ACC112 (cell line): ENCODE measurements at regions not wholly inside any gene's neighbourhood (a gene's known extent, or its start where the extent isn't known, plus 50 kb on each side); places are given as distances from the start of the nearest gene placed in this dataset.

Experiments
- H2AFZ ChIP-seq: fragments of 200-600 bp; sonication (generic); one replicate; pipeline ENCODE4 v1.6.0; 2017; ENCODE audit warnings: antibody characterized with exemption, low read length; ENCODE audit not compliant: unreplicated experiment
- H3K27ac ChIP-seq: fragments of 200-600 bp; sonication (generic); 2 replicates; pipeline ENCODE4 v1.5.1; 2014; ENCODE audit warnings: low read depth, mild to moderate bottlenecking, antibody characterized with exemption, low read length, moderate library complexity
- H3K27me3 ChIP-seq: fragments of 200-600 bp; sonication (generic); 2 replicates; pipeline ENCODE4 v1.6.1; 2014; ENCODE audit warnings: mild to moderate bottlenecking, antibody characterized with exemption, low read length, moderate library complexity, mixed read lengths; ENCODE audit not compliant: insufficient read depth
- H3K36me3 ChIP-seq: fragments of 200-600 bp; sonication (generic); 2 replicates; pipeline ENCODE4 v1.6.1; 2016; ENCODE audit warnings: mild to moderate bottlenecking, antibody characterized with exemption, low read length, moderate library complexity, mixed read lengths; ENCODE audit not compliant: insufficient read depth
- H3K4me1 ChIP-seq: fragments of 200-600 bp; sonication (generic); one replicate; pipeline ENCODE4 v1.6.1; 2016; ENCODE audit warnings: low read length, mixed read lengths; ENCODE audit not compliant: insufficient read depth, unreplicated experiment, control insufficient read depth
- H3K4me3 ChIP-seq: fragments of 200-600 bp; sonication (generic); 2 replicates; pipeline ENCODE4 v1.5.1; 2014; ENCODE audit warnings: mild to moderate bottlenecking, low read depth, low read length
- H3K79me2 ChIP-seq: fragments of 200-600 bp; sonication (generic); one replicate; pipeline ENCODE4 v1.6.0; 2016; ENCODE audit warnings: low read length; ENCODE audit not compliant: control insufficient read depth, unreplicated experiment, insufficient read depth

- Histone ChIP-seq H2AFZ (no peak overlapping the region), H3K4me3 (no peak overlapping the region), H3K4me1 (no peaks in the 10 kb centered on the region), H3K27me3 (peaks cover 42% of the 10 kb centered on the region), H3K36me3 (no peaks in the 10 kb centered on the region), H3K27ac (no peak overlapping the region), H3K79me2 (no peaks in the 10 kb centered on the region)
Observed at GRCh38 chr10:78785991-78786390, 282.8 kb upstream of the ZMIZ1 start.

GRCh38 chr10:78787125-78787524 is 281.6 kb upstream of the ZMIZ1 start:
- Histone ChIP-seq H3K36me3 (no peaks in the 10 kb centered on the region), H2AFZ (no peak overlapping the region), H3K27ac (no peak overlapping the region), H3K4me1 (no peaks in the 10 kb centered on the region), H3K79me2 (no peaks in the 10 kb centered on the region), H3K27me3 (peaks cover 52% of the 10 kb centered on the region), H3K4me3 (no peak overlapping the region)

- no peak overlapping the region for H2AFZ ChIP-seq
- H3K27me3 ChIP-seq, result peaks cover 59% of the 10 kb centered on the region
Observed at GRCh38 chr10:78794736-78795455, 273.9 kb upstream of the ZMIZ1 start.

GRCh38 chr10:78798976-78799730 is 269.6 kb upstream of the ZMIZ1 start:
- Histone ChIP-seq H3K27me3 (peaks cover 50% of the 10 kb centered on the region), H3K79me2 (no peaks in the 10 kb centered on the region), H3K4me1 (peaks cover 4% of the 10 kb centered on the region), H3K4me3 (no peak overlapping the region), H3K36me3 (no peaks in the 10 kb centered on the region), H3K27ac (no peak overlapping the region), H2AFZ (no peak overlapping the region)

More at GRCh38 chr10:78794736-78795455, 273.9 kb upstream of the ZMIZ1 start:
- Histone ChIP-seq H3K4me1 (no peaks in the 10 kb centered on the region), H3K4me3 (no peak overlapping the region), H3K27ac (no peak overlapping the region), H3K79me2 (no peaks in the 10 kb centered on the region), H3K36me3 (no peaks in the 10 kb centered on the region)

DNA sequence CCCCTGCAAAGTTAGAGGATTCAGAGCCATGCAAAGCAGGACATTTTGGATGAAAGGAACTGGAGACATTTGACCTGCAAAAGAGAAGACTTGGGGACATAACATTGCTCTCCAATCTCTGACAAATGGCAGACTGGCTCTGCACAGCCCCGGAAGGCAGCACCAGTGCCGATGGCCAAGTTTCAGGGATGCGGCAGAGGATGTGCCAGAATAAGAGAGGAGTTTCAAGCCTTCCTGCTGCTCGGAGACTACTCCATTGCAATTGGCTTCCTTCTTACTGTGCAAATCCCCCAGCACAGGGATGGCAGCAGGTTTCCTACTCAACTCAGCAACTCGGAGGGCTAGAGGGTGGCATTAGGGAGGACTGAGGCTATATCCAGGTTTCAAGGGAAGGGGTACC is 268.8 kb upstream of the ZMIZ1 start:
- no peak overlapping the region for H2AFZ ChIP-seq

DNA sequence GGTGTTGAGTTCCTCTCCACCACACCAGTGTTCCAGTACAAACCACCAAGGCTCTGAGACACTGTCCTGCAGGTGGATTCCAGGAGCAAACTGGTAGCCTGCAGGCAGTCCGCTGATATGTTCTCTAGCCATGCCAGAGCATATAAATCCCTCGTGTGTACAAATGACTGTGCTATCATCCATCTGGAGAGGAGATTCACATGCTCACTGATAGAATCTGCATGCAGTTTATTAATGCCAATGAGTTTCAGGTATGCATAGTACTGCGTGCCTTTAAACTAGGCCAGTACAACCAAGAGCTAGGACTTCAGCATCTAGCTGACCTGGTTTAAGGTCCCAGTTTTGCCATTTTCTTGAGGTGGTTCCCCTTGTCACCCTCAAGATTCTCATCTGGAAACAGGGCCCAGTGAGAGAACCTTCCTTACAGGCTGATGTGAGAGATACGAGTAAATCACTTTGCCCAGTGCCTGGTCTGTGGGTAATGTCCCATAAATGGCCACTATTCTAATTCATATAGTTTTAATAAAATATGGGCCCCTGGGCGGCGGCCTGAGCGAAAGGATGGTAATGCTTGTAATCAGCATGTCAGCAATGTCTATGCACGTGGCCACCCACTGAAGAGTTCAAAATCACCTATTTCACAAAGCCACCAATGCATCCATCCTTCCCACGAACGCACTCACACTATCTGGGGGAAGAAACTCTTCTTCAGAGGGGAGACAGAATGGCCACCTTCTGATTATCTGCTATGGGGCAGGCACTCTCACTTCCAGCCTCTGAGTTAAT is 268.0 kb upstream of the ZMIZ1 start:
- Histone ChIP-seq H2AFZ (no peak overlapping the region), H3K4me3 (no peak overlapping the region), H3K36me3 (no peaks in the 10 kb centered on the region), H3K79me2 (no peaks in the 10 kb centered on the region), H3K27ac (no peak overlapping the region), H3K27me3 (peaks cover 39% of the 10 kb centered on the region), H3K4me1 (peaks cover 8% of the 10 kb centered on the region)

More for the DNA sequence above, 268.8 kb upstream of the ZMIZ1 start:
- Histone ChIP-seq H3K79me2 (no peaks in the 10 kb centered on the region), H3K4me3 (no peak overlapping the region), H3K27ac (no peak overlapping the region), H3K27me3 (peaks cover 45% of the 10 kb centered on the region), H3K4me1 (peaks cover 4% of the 10 kb centered on the region), H3K36me3 (no peaks in the 10 kb centered on the region)

DNA sequence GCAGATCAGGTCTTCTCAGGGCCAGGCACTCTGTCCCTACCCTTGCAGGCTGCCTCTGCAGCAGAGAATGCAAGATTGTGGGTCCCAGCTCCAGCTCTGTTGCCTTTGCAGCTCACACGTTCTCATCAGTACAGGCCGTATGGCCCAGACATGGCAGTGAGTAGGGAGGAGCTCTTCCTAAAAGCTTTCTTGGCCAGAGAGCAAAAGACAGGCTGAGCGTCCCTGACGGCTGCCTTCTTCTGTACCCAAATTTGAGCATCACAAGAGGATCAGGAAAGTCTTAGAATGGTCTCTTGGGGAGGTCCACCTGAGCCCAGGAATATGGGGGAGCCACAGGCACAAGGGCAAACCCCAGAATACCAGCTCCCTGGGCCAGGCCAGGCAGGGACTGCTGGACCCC is 266.3 kb upstream of the ZMIZ1 start:
- H3K4me1 ChIP-seq, result peaks cover 8% of the 10 kb centered on the region
- H3K27ac ChIP-seq, result no peak overlapping the region
- H2AFZ ChIP-seq, result no peak overlapping the region

DNA sequence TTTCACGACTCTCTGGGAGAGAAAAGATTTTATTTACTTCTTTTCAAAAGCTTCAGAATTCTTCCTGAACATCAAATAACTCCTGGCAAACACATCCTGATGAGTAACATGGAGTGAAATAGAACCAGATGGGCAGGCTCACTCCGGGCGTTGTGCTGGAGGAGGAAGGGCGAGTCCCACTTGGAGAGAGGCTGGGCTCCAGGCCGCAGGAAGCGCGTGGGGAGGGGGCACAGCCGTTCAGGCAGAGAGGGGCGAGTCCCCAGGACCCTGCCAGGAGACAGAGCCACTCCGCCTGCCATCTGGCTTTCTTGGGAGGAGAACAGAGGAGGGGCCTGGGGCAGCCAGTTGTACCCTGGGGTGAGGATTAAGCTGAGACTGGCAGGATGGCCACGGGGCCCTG is 265.9 kb upstream of the ZMIZ1 start:
- H3K27ac ChIP-seq, result no peak overlapping the region
- no peak overlapping the region for H3K4me3 ChIP-seq
- no peaks in the 10 kb centered on the region for H3K79me2 ChIP-seq
- peaks cover 31% of the 10 kb centered on the region for H3K27me3 ChIP-seq
- peaks cover 8% of the 10 kb centered on the region for H3K4me1 ChIP-seq
- H3K36me3 ChIP-seq, result no peaks in the 10 kb centered on the region
- no peak overlapping the region for H2AFZ ChIP-seq

More for the DNA sequence above, 266.3 kb upstream of the ZMIZ1 start:
- Histone ChIP-seq H3K27me3 (peaks cover 31% of the 10 kb centered on the region), H3K79me2 (no peaks in the 10 kb centered on the region), H3K4me3 (no peak overlapping the region), H3K36me3 (no peaks in the 10 kb centered on the region)

GRCh38 chr10:78803710-78804109 is 265.1 kb upstream of the ZMIZ1 start:
- H3K4me1 ChIP-seq, result peaks cover 8% of the 10 kb centered on the region
- H3K4me3 ChIP-seq, result no peak overlapping the region
- H3K27me3 ChIP-seq, result peaks cover 31% of the 10 kb centered on the region
- no peak overlapping the region for H3K27ac ChIP-seq
- no peaks in the 10 kb centered on the region for H3K36me3 ChIP-seq
- no peaks in the 10 kb centered on the region for H3K79me2 ChIP-seq
- no peak overlapping the region for H2AFZ ChIP-seq

DNA sequence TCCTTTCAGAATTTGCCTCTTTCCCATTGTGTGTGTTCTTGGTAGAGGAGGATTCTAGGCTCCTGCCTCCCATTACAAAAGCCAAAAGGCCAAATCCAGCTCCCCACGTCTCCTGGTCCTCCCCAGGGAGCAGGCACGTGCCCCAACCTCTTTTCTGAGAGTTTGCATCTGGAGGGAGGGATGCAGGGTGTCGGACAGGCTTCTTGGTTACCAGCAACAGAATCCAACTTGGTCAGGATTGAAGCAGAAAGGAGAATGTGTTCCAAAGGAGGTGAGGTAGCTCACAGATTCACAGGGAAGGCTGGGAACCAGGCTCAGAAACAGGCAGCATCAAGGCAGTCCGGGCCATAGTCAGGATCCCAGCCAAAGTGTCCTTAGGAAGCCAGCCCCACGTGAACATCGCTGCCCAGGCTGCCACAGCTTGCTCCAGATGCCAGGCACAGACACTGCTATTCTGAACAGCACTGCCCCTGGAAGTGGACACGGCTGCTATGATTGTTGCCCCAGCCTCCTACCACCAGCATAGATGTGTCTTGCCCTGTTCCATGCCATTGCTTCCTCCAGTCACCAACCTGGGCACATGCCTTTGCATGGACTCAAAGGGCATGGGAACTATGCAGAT is 264.2 kb upstream of the ZMIZ1 start:
- H3K79me2 ChIP-seq, result no peaks in the 10 kb centered on the region
- H3K4me1 ChIP-seq, result peaks cover 8% of the 10 kb centered on the region
- H3K36me3 ChIP-seq, result no peaks in the 10 kb centered on the region
- H3K27ac ChIP-seq, result no peak overlapping the region
- H2AFZ ChIP-seq, result no peak overlapping the region
- peaks cover 31% of the 10 kb centered on the region for H3K27me3 ChIP-seq
- no peak overlapping the region for H3K4me3 ChIP-seq
